HG03521 (cell line): ENCODE measurements at regions not wholly inside any gene's neighbourhood (a gene's known extent, or its start where the extent isn't known, plus 50 kb on each side); places are given as distances from the start of the nearest gene placed in this dataset.
"Not testable (repeated sequence)": the region's sequence is repeated elsewhere in the genome, so short reads cannot be mapped to it uniquely, and the experiment has no call there.

ENCODE experiments used
- ATAC-seq: cut with Tn5 transposase; IDR thresholded peaks from one replicate; pipeline ENCODE4 v1.9.1; 2021; ENCODE audit warnings: mild to moderate bottlenecking, moderate library complexity; ENCODE audit not compliant: unreplicated experiment

DNA sequence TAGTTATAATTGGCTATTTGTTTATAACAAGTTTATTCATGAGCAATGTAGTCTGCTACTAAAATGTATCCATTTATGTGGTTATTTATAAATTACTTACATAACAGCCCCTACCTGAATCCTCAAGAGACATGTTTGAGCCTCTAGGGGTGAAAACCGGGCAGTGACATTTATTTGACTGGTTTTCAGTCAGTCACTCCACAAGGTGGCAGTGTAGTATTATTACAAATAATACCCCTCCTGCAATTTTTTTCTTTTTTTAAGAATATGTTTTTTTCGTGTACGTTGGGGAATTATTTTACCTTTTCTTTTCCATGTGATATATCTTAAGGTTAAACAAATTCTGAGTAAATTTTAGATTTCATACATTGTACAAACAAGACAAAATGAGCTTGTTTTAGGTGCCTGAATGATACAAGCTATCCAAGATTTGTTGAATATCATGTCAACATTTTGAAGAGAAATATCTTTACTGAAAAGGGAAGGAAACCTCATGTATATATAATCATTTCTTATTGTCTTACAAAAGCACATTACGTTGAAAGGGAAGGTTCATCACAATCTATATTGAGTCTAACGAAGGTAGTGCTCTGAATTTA, 598.7 kb upstream of the TECRL start:
- ATAC-seq = no peak

DNA sequence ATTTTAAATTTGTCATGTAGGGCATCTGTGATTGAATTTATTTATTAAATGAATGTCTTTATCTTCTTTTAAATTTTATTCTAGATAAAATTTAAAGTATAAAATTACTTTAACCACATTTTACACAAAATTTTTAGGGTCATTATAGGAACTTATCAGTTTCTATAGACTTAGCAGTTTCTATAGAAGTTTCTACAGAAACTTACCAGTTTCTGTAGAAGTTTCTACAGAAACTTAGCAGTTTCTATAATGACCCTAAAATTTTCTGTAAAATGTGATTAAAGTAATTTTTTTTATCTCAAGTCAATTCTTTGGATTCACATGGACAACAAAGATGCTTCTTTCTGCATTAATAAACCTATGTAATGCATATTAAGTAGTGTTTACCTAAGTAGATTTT, 565.9 kb upstream of the TECRL start:
- no peak for ATAC-seq

DNA sequence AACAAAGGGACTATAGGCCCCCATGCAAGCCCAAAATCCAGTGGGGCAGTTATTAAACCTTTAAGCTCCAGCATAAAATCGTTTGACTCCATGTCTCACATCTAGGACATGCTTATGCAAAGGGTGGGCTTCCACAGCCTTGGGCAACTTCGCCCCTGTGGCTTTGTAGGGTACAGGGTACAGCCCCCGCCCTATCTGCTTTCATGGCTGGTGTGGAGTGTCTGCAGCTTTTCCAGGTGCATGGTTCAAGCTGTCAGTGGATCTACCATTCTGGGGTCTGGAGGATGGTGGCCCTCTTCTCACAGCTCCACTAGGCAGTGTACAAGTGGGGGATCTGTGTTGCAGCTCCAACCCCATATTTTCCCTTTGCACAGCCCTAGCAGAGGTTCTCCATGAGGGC, 559.8 kb upstream of the TECRL start:
- ATAC-seq = no peak

DNA sequence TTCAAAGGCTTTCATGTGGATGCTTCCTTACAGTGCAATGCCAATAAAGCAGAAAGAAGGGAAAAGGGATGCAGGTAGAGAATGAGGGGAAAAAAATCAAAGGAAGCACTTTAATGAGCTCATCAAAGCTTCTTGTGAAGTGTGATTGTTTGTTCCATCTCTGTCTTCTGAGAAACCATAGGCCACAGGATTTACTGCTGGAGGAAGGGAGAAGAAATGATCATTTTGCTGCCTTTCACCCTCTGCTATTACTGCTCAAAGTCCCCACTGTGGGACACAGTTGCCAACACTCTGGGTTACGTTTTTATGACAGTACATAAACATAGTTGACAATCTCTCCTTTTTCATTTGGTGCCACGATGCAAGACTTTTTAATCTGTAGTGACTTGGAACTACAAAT, 558.0 kb upstream of the TECRL start:
- no peak for ATAC-seq

DNA sequence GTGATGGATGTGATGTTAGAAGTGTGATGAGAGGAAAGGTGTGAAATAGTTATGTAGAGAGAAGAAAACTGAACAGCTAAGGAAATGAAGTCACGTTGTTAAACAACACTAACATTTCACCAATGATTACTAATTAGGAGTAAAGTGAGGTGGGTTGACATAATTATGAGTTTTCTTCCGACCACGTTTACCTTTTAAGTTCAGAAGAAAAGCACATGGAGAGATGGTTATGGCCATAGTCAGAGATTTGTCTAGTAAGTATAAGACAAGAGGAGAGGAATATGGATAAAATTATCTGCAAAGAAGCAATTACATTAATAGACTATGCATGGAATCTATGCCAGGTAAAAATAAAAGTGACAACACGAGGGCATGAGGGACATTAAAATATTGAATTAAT, 551.3 kb upstream of the TECRL start:
- ATAC-seq = no peak

DNA sequence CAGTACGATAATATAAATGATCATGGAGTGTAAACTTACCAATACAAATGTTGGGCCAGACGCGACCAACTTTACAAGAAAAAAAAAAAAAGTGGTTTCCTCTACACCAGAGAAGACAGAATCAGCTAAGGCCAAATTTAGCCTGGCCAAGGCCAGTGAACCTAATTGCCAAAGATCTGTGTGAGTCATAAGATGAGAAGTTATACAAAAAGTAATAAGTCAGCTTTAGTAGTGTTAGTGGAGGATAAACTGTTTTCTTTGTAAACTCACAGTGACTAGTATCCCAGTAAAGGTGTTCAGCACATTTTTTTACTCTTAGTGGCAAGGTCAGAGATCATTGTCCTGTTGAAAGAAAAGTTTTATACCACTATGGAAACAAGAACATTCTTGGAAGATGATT, 531.4 kb upstream of the TECRL start:
- ATAC-seq = no peak

DNA sequence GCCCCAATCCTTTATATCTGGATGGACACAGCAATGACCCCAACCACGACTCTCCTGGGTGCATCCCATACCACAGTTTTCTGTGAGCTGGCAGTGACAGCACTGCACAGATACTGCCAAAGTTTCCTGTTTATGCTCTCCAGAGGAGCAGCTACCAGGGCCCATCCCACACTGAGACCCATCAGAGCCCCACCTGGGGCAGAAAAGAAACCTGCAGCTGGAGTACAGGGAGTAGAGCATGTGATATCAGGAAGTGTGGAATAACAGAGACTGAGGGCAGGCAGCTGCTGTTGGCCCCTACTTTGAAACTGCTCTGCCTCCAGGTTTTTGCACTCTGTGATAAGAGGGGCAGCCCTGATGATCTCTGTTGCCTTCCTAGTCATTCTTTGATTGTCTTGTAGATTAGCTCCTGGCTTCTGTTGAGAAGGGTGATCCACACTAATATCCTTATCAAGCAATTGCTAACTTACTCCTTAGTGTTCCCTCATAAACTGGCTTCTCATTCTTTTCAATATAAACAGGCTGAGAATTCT, 526.3 kb upstream of the TECRL start:
- ATAC-seq = no peak

DNA sequence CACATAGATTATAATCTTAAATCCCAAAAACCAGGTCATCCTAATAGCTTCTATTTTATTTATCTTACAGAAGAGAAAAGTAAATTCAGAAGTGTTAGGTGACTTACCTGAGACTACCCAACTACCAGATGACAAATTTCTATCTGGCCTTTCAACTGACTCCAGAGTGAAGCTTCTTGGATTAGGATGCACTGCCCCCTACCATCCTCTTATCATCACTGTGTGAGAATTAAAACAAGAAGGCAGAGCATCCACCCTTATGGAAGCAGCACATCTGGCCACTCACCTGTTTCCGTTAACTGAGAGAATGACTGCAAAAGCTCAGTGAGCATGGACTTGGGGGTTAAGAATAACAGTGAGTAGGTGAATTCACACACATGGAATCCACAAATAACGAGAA, 502.6 kb upstream of the TECRL start:
- no peak for ATAC-seq

DNA sequence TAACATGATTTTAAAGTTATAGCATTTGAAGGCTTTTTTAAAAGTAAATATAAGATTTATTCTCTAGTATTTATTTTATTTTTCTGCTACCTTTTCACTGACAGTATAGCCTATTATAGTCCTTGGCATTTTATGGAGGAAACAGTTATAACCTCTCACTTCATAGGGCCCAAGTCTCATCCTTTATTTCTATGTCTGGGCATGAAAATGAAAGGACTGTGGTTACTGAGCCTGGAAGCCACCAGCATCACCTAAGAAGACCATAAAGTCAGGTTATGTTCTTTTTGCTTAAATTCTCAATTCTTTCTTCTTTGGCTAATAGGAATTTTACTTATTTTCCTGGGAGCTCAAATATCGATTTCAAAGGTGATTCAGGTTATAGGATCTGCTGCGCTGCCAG, 494.7 kb upstream of the TECRL start:
- ATAC-seq = no peak

DNA sequence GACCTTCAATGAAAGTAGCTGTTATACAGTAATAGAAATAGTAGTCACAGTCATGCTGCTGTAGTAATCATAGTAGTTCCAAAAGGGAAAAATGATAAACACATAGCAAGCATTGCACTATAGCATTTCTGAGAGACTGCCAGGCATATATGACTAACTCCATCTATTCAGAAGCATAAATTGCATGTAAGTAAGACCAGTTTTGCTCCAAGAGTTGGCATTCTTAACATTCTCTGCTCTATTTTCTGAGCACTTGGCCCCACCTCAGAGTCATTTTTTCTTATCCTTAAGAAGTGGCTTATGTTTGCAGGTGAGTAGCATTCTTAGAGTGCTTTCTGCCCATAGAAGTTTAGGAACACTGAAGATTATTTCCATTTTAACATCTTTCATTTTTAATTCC, 490.3 kb upstream of the TECRL start:
- no peak for ATAC-seq

DNA sequence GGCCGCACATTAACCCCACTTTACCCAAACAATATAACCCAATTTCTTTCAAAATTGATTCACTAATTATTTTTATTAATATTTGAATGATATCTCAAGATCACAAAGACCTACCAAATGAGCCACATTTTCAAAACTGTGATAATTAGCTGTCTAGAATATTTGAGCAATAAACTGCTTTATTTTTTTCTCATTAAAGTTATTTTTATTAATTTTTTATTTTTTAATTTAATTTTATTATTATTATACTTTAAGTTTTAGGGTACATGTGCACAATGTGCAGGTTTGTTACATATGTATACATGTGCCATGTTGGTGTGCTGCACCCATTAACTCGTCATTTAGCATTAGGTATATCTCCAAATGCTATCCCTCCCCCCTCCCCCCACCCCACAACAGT, 489.8 kb upstream of the TECRL start:
- not testable (repeated sequence) for ATAC-seq

DNA sequence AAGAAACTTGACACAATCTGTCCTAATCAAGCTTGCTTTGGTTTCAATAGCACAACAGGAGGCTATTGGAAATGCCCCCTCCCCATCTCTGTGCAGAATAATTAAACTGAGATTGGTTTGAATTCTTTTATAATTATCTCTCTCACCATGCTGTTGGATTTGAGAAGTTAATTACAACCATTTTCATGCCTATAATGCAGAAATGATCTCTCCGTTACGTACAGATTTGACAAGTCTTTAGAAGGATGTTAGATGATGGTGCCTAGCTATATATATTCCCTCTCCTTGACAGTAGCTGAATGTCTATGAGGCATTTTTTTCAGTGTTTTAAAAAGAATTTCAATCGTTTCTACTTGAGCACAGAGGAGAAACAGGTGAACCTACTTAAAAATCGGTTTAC, 488.4 kb upstream of the TECRL start:
- no peak for ATAC-seq

DNA sequence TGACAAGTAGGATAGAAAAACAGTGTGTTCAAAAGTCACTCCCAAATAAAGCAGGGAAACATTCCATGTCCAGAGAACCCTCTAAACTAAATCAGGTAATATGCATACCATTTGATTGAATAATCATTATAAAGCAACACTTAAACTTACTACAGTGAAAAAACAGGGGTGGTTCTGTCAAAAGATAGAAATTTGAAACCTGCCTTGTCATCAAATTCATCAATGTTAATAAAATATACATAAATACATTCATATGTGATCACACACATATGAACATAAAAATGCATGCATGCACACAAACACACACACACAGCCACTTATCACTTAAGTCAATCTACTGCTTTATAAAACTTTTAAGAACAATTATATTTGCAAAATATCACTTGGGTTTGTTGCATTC, 485.8 kb upstream of the TECRL start:
- ATAC-seq = no peak

DNA sequence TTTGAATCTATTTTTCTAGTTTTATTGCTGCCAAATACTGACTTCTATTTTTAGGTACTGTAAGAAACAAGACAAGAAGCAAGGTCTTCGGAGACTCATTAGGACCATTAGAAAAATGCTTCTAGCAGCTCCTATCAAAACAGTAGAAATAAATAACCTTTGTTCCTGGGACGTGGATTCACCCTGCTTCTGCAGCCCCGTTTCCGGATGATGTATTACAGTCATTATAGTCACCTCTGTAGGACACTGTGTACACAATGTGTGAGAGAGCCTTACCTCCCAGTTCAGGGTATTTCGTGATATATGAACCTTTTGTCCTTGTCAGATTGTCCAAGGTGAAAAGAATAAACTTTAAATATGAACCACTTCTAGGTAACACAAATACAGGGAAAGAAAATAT, 484.0 kb upstream of the TECRL start:
- ATAC-seq = no peak

DNA sequence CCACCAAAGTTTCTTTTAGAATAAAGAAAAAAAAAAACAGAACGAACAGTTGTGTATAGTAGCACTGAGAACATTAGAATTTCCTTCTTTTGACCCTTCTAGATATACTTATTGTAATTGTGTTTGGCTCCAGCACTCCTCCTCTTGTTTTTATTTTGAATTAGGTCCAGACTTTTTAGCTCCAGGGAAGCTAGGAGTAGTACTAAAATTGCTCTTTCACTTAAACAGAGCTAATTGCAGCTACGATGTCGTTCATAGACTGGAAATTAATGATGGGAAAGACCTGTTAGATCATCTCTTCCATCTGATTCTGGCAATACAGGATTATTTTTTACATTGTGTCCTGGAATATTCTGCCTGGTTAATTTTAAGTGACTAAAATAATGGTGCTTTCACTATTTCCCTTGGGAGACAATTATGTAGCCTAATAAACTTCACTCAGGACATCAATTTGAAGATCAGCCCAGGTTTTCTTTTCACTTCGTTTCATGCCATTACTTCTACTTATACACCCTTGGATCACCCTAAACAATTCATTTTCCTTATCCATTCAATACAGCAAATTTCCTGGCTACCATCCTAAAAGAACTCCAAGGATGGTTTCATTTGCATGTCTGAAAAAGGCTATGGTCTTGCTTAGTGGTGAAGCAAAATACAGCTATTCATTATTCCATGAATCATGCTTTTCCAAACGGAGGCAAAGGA, 480.8 kb upstream of the TECRL start:
- ATAC-seq = no peak

DNA sequence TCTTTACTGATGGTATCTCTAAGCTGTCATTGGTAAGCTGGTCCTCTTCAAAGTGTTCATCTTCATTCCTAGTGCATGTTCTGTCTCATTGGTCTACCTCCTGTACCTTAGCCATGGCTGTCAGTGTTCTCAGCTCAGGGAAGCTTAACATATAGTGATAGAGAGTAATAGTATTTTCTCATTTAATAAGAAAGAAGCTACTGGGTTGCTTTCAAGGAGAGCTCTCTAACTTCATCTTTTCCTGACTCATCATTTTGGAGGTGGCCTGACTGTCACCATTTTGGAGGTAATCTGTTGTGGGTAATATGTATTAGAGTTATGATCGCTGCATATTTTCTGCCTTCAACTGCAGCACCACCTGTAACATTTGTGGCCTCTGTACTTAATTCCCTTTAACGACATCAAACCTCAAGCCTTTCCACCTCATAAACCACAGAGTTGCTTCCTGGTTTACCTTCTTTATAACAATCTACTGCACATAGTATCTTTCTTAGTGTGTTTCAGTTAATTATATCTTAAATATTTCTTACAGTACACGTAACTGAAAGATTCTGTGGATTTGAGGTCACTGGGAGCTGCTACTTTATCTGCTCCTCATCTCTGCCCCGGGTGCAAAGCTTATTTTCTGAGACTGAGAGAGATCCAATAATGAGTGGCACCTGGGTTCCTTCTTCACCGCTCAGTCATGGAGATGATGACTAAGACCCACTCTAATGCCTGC, 474.0 kb upstream of the TECRL start:
- no peak for ATAC-seq

DNA sequence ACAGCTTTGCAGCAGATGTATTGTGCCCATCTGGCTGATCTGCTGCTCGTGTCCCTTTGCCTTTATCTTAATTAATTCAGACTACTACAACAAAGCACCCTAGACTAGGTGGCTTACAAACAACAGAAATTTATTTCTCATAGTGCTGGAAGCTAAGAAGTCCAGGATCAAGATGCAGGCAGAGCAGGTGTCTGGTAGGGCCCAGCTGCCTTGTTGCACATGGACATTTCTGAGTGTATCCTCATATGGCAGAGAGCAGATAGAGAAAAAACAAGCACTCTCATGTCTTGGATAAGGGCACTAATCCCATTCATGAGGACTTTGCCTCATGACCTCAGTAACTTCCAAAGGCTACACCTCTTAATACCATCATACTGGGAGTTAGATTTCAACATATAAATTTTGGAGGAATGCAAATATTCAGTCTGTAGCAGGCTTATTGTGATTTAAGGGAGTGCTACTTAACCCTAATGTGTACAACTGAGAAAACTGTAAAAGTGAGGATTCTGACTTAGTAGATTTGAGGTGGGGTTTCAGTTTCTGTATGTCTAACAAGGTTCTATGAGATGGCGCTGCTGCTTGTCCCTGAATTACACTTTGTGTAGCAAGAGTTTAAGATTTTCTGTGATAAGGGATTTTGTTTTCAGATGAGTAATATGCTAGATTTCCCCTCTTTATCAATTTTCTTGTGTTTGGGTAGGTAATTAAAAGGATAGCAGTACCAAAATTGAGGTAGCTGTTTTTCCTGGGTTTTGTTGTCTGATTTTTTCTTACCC, 473.2 kb upstream of the TECRL start:
- ATAC-seq = no peak

DNA sequence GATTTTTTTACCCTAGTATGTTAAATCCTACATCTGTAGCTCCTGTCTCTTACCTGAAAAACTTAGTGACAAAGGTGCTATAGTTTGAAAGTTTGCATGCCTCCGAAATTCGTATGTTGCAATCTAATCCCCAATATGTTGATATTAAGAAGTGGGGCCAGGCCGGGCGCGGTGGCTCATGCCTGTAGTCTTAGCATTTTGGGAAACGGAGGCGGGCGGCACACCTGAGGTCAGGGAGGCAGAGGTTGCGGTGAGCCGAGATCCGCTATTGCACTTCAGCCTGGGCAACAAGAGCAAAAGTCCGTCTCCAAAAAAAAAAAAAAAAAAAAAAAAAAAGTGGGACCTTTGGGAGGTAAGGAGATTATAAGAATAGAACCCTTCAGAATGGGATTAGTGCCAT, 471.3 kb upstream of the TECRL start:
- no peak for ATAC-seq

DNA sequence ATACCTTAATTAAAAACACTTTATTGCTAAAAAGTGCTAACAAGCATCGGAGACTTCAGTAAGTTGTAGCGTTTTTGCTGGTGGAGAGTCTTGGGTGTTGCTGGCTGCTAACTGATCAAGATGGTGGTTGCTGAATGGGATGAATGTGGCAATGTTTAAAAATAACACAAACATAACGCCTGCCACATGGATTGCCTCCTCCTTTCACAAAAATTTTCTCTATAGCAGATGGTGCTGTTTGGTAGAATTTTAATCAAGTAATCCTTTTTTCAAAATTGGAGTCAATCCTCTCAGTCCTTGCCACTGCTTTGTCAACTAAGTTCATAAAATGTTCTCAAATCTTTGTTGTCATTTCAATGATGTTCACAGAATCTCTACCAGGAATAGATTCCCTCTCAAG, 466.8 kb upstream of the TECRL start:
- no peak for ATAC-seq

DNA sequence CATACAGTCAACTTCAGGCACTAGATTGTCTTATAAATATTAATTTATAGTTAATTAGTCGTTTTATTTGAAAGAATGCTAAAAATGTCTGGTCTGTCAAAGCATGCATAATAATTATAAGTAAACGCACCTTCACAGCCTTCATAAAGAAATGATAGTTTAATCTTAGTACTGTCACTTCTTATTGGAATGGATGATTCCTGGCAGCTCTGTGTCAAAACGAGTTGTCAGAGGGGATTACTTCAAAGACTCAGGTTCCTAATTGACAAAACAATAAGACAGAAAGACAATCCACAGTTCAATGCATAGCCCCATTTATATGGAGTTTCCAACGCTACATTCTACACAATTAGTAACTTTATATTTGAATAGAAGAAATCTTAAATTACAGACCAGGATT, 461.3 kb upstream of the TECRL start:
- no peak for ATAC-seq

DNA sequence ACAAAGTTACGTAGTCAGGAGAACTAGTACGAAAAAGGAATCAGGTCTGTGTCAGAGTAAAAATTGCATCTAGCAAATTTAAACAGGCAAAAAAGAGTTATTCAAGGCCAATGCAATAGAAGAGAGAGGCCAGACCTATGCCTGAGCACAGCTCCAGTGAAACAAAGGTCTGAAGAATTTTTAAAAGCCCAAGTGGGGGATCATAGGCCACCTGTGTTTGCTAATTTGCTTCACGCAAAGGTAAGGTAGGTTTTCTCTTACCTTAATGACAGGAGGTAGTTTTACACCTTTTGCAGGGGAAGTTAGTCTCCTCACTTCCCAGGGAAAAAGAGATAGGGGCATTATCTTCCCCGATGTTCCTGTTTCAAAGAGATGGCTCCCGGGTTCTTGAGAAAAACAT, 448.6 kb upstream of the TECRL start:
- ATAC-seq = no peak
